ENCODE measurements at regions not wholly inside any gene's neighbourhood (a gene's known extent, or its start where the extent isn't known, plus 50 kb on each side); places are given as distances from the start of the nearest gene placed in this dataset.

DNA sequence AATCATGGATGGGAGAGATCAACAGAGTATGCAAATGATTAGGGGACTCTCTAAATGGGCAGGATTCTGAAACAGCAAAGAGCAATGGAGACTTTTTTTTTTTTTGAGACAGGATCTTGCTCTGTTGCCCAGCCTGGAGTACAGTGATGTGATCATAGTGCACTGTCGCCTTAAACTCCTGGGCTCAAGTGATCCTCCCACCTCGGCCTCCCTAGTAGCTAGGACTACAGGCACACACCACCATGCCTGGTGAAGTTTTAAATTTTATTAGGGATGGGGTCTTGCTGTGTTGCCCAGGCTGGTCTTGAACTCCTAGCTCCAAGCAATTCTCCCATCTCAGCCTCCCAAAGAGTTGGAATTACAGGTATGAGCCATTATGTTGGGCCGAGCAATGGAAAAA lies 255.0 kb upstream of the ZFHX3 start:
- Histone ChIP-seq H2AK9ac (replicated peaks; ENCODE audit: low read depth, low read length, poor library complexity) (no peak overlapping the region), H4K8ac (ENCODE audit: low read depth in 2 of 2, low read length in 2 of 2) (no peak overlapping the region), H3K4me2 (ENCODE audit: low read depth, low read length) (no peak overlapping the region), H3K56ac (ENCODE audit: extremely low read depth, insufficient read depth, low read length) (no peak overlapping the region), H3K9me3 (ENCODE audit: control insufficient read depth, insufficient read depth, low read length) (no peaks in the 10 kb centered on the region), H2AK5ac (ENCODE audit: low read depth, low read length) (no peak overlapping the region), H3K18ac (ENCODE audit: low read depth, low read length) (no peak overlapping the region), H3K9me1 (ENCODE audit: insufficient read depth, low read length) (no peaks in the 10 kb centered on the region), H2BK15ac (ENCODE audit: low read depth, low read length) (no peak overlapping the region), H3K23ac (ENCODE audit: low read depth, low read length) (no peak overlapping the region), H4K91ac (ENCODE audit: insufficient read depth, low read depth, low read length) (no peak overlapping the region), H4K5ac (ENCODE audit: low read depth, low read length) (no peak overlapping the region), H3K9ac (ENCODE audit: low read depth, low read length) (no peak overlapping the region), H2BK20ac (ENCODE audit: low read depth, low read length) (no peak overlapping the region), H3K27me3 (ENCODE audit: control insufficient read depth, insufficient read depth, low read length) (no peaks in the 10 kb centered on the region; the same call in 1 of the 2 replicates), H3K79me1 (ENCODE audit: low read depth in 1 of 2, low read length in 2 of 2) (no peaks in the 10 kb centered on the region), H3K4ac (ENCODE audit: low read depth, low read length) (no peak overlapping the region), H2BK5ac (ENCODE audit: low read depth, low read length, poor library complexity, severe bottlenecking) (no peak overlapping the region), H3K27ac (ENCODE audit: insufficient read depth, low read length) (no peak overlapping the region), H3K14ac (replicated peaks; ENCODE audit: low read depth, low read length) (no peak overlapping the region), H2AFZ (replicated peaks; ENCODE audit: low read length, poor library complexity) (no peak overlapping the region), H2BK120ac (ENCODE audit: low read depth, low read length) (no peak overlapping the region), H3K4me1 (ENCODE audit: control insufficient read depth, insufficient read depth, low read length) (no peaks in the 10 kb centered on the region), H4K20me1 (ENCODE audit: insufficient read depth, low read length) (no peaks in the 10 kb centered on the region), H3K4me3 (ENCODE audit: insufficient read depth, low read depth, low read length) (no peak overlapping the region), H3K36me3 (ENCODE audit: control insufficient read depth, insufficient read depth, low read length) (no peaks in the 10 kb centered on the region)
- dilution Hi-C loops (cut with HindIII; ENCODE audit: low sequenced_read_pairs, unreplicated experiment), result no loop called here
- TF ChIP-seq NFE2L2 (IDR thresholded peaks at IDR 0.05; ENCODE audit: low read depth, low read length), result no peak
- BruUV-seq (replicated peaks), result no TSS peak
- DNase-seq (no peak), ATAC-seq (ENCODE audit: low read depth) (no peak)
- intact Hi-C loops (cut with micrococcal nuclease), result no loop called here
- in situ Hi-C loops (cut with MboI; ENCODE audit: low sequenced_read_pairs), result no loop called here
- no CpG with 5 or more reads among the region's 3 CpGs for WGBS, 2 experiments (ENCODE audit: extremely low coverage in 2 of 2, insufficient read length in 1 of 2)
- POLR2A ChIA-PET (ENCODE audit: unreplicated experiment), result no interaction called here
- CTCF ChIA-PET, result no interaction called here
